ENCODE measurements at regions not wholly inside any gene's neighbourhood (a gene's known extent, or its start where the extent isn't known, plus 50 kb on each side); places are given as distances from the start of the nearest gene placed in this dataset.
"Not testable (repeated sequence)": the region's sequence is repeated elsewhere in the genome, so short reads cannot be mapped to it uniquely, and the experiment has no call there.

DNA sequence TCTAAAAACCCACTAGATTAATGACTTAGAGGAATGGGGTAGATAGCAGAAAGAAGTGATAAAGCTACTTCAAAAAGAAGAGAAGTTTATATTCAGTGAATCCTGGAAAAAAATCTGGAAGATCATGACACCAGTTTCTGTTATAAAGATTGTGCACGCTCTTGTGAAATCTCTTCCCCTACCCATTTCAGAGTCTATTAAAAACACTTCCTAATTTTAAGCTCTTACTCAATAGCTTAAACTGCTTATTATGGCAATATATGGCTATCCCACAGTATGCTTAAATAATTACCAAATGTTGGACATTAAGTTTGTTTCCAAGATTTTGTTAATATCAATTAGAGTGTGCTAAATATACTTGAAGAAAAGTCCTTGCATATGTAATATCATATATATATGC, 585.3 kb upstream of the MAN1A1 start:
- no peak for DNase-seq

DNA sequence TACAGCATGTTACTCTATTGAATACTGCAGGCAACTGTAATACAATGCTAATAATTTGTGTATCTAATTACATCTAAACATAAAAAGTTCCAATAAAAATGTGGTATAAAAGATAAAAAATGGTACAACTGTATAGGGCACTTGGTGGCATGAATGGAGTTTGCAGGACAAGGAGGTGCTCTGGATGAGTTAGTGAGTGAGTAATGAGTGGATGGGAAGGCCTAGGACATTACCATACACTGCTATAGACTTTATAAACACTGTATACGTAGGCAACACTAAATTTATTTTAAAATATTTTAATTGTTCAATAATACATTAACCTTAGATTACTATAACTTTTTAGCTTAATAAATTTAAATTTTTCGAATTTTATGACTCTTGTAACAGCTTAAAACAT, 579.6 kb upstream of the MAN1A1 start:
- no peak for DNase-seq

DNA sequence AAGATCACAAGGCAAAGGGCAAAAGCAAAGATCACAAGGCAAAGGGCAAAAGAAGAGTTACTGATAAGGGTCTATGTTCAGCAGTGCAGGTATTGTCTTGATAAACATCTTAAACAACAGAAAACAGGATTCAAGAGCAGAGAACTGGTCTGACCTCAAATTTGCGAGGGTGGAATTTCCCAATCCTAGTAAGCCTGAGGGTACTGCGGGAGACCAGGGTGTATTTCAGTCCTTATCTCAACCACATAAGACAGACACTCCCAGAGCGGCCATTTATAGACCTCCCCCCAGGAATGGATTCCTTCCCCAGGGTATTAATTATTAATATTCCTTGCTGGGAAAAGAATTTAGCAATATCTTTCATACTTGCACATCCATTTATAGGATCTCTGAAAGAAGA, 575.3 kb upstream of the MAN1A1 start:
- DNase-seq = not testable (repeated sequence)

DNA sequence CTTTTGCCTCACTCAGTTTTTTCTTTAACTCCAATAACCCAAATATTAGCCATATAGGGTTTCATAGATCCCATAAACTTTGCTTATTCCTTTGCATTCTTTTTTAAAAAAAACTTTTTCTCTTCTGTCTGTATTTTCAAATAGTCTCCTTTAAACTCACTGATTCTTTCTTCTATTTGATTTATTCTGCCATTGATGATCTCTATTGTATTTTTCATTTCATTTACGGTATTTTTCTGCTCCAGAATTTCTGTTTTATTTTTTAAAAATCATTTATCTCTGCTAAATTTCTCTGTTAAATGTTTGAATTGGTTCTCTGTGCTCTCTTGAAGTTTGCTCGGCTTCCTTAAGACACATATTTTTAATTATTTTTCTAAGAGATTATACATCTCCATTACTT, 573.3 kb upstream of the MAN1A1 start:
- no peak for DNase-seq

DNA sequence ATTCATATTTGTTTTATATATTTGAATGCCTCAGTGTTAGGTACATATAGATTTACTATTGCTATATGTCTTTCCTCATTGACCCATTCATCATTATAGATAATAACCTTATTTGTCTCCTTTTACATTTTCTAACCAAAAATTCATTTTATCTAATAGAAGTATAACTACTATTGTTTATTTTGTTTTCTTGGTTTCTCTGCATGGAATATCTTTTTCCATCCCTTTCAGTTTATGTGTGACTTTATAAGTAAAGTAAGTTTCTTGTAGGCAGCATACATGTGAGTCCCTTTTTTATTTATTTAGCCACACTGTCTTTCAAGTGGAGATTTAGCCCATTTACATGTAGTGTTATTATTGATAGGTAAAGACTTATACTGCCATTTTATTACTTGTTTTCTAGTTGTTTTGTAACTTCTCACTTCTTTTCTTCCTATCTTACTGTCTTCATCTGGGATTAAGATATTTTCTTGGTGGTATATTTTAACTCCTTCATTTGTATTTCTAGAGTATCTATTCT, 572.0 kb upstream of the MAN1A1 start:
- DNase-seq = no peak

DNA sequence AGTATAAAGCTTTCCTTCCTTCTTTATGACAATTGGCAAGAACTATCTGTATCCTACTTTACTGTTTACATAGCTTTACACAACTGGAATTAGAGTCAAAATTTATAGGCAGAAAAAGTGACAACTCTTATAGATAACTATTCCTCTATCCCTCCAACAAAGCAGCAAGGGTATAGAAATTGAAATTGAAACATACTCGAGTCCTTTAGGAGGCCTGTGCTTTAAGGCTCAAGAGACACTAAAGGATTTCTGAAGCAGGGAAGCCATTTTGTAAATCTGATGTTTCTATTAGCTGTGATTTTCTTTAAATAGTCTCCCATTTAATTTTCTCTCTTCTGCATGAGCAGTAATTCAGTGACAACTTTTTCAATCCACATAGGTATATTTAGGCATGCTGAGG, 567.6 kb upstream of the MAN1A1 start:
- no peak for DNase-seq

DNA sequence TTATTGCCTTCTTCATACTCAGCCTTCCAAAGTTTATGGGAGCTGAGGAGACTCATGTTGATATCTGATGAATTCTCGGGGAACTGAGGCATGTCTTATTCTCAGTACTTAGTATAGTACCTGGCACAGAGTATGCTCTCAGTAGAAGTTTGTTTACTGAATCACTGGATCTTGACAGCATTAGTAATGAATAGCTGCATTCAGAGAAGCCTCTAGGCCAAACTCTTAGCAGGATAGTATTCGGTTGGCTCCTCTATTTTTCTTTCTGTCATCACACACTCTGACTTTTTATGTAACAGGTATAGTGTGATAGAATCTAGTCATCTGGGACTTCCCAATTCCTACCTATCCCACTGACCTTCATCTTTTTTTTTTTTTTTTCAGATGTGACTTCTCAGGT, 566.4 kb upstream of the MAN1A1 start:
- no peak for DNase-seq

DNA sequence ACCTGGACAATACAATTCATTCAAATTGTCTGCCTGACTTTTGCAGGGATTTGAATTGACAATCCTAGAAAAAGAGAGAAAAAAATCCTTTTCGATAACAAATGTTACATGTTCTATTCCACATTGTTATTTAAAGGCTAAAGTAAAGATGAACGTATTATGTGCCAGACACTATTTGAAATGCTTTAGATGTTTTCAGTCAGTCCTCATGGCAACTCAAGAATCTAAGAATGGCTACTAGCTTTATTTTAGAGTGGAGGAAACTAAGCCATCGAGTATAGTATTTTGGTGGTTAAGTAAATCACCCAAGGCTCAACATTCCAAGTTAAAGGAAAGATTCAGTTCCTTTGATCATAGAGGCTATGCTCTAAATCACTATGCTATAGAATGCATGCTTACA, 558.6 kb upstream of the MAN1A1 start:
- DNase-seq = no peak

DNA sequence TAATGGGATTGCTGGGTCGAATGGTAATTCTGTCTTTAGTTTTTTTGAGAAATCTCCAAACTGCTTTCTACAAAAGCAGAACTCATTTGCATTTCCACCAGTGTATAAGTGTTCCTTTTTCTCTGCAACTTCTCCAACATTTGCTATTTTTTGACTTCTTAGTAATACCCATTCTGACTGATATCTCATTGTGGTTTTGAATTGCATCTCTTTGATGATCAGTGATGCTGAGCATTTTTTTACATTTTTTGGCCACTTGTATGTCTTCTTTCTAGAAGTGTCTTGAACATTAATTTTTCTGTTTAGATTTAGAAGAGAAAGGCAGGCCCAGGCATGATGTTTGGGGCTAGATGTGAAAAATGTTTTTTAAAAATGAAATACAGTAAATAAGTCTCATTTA, 553.1 kb upstream of the MAN1A1 start:
- no peak for DNase-seq

DNA sequence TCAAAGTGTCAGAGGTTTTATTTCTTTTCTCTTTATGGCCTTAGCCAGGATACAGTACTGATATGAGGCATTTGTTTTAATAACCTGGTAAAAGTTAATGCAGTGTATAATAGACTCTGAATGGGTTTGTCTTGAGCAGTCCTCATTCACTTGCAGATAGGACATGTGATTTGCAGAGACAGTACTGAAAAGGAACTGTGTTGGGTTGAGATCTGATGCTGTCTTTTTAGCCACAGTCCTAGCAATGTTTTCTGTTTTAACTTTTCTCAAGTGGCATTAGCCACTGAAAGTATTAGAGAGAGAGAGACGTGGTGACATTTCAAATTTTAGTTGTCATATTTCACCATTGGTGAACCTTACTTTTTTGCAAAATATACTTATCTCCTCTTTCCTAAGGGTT, 547.2 kb upstream of the MAN1A1 start:
- DNase-seq = no peak

DNA sequence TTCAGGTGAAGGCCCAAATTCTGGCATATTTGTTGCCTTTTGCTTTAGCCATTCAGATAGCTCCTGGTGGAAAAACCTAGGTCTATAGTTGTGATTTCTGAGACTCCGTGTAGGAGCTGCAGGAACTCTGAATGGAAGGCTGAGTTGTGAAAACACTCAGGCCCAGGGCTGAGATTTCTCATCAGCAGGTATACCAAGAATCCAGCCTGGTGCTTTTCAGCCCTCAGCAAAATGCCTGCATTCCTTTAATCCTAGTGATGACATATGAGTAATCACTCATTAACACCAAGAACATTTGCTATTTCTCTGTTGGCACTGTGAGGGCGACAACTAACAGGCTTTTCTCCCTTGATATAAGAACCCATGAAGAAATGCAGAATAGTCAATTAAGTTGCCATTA, 546.1 kb upstream of the MAN1A1 start:
- no peak for DNase-seq

DNA sequence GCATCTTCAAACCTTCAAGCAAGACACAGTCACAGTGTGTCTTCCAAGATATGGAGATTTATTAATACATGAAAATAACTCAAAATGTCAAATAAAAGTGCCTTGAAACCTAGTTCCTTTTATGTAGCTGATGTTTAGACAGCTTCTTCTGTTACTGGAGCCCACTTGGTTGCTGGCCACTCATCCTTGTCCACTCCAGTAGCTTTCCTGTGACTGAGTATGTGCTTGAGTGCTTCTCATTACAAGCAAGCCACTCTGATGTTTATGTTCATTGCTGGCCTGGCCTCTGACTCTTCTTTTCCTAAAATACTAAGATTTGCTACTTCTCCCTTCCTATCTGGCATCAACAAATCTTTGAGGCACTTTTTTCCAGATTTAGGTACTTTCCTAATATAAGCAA, 545.2 kb upstream of the MAN1A1 start:
- DNase-seq = no peak

DNA sequence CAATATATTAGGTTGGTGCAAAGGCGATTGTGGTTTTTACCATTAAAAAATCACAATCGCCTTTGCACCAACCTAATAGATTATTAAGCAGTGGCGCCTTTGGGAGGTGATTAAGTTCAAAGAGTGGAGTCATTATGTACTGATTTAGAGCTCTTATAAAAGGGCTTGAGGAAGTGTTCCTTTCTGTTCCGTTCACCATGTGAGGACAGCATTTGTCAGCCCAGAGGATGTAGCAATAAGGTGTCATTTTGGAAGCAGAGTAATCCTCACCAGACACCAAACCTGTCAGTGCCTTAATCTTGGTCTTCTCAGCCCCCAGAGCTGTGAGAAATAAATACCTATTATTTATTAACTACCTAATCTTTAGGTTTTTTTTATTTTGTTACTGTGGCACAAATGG, 542.1 kb upstream of the MAN1A1 start:
- no peak for DNase-seq

DNA sequence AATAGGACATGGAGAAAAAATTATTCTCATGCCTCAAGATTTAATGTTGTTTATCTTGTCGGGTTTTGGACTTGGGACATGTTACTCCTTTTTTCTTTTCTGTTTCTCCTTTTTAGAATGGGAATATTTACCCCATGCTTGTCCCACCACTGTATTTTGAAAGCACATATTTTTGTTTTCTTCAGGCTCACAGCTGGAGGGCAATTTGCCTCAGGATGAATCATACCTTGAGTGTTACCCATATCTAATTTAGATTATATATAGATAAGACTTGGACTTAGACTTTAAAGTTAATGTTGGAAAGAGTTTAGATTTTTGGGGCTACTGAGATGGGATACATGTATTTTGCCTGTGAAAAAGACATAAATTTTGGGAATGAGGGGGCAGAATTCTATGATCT, 541.6 kb upstream of the MAN1A1 start:
- no peak for DNase-seq

DNA sequence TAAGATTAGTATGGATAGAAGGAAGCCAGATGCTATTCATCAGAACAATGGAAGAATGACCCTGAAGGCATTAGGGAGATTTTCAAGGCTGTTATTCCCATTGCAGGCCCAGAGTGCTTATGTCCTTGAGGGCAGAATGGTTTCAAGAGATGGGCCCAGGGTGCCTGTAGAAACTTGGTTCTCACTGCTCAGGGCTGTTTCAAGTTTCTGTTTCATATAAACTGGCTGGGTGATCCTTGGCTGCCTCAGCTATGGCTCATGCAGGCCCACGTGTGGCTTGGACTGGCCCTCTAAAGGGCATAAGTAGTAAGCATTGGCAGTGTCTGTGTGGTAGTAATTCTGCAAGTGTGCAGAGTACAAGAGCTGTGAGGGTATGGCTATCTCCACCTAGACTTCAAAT, 540.9 kb upstream of the MAN1A1 start:
- no peak for DNase-seq

DNA sequence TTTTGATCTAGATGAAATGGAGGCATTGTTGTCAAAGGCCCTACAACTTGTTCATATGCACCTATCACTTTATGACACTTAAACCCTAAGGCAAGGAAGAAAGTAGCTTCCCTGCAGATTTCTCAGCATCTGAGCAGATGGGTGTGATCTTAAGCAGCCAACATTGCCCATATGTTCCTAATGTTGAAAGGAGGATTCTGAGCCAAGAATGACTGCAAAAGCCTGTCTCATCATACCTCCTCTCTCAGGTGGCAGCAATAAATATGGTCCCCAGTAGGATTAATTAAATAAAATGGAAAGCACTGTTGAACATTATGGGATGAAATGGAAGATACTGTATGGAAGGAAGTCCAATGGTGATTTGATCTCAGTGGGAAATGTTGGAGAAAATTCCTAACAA, 538.1 kb upstream of the MAN1A1 start:
- no peak for DNase-seq

DNA sequence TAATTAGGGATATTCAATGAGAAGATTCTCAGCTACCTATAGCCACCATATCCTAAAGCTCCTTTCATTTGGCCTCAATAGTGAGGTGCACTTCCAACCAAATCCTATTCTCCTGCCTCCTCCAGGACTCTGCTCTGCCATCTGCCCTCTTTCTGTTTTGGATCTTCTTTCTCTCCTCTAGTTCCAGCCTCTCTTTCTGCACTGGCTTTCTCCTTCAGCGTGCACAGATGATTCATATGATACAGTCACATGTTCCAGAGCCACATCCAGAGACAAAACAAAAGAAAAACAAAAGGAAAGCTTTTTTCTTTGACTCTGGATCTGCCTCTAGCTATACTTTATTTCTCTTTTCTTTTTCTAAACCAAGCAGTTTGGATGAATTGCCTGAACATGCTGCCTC, 531.9 kb upstream of the MAN1A1 start:
- no peak for DNase-seq

DNA sequence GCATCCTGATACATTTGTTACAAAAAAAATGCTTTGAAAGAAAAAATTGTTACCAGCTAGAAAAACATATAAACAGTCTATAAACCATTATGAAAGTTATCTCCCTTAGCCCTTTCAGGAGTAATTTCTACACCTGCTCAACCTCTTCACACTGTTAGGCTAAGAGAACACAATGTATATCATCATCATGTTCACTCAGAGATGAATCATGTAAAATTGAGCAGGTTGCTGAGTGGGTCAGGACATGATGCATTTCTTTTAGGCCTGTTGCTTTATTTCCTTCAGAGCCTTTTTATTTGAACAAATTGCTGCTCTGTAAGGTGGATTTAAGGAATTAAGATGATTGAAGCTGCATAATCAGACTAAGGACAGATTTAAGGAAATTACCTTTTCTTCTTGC, 531.3 kb upstream of the MAN1A1 start:
- no peak for DNase-seq

DNA sequence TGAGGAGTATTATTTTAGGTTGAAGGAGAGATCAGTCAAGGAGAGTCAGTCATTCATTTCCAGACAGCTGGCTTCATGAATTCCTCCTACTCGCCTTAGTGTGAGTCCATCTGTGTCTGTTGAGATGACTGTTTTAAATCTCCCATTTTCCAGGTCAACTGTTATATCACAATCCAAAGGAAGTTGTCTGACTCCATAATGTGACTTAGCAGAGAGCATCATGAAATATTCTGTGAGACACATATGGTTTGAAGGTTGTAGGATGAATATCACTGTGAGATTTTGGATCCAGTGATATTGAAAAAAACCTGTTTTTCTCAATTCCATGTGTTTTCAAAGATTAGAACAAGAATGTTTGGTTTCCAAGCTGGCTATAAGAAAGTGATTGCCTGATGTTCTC, 530.2 kb upstream of the MAN1A1 start:
- DNase-seq = no peak

DNA sequence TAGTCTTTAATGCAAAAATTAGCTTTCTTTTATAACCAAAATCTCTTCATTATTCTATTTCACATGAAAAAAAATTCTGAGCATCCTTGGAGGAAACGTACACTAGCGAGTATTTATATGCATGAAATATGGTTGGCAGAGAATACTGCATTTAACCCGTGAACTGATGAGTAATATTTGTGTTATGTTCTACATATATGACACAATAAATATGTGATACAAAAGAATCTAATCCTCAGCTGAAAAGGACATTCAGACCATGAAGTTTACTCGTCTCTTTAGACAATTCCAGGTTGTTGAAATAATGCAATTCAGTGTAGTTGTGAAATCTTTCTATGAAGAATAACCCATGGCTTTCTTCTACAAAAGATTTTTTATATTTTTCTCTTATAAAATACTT, 524.8 kb upstream of the MAN1A1 start:
- no peak for DNase-seq

DNA sequence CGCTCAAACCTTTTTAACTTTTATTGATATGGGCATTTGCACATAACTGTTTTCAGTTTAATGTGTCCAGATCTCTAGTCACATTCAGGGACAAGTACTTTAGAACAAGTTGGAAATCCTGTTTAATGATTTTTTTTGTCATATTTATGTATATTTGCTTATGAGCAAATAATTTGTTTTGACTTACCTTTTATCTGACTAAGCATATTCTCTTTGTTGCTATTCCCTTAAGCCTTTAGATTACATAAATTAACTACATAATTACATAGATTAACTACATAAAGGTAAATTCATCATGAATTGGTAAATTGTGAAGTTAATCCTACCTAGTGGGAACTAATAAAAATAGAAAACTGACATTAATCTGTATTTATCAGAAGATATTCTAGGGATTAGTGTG, 523.5 kb upstream of the MAN1A1 start:
- DNase-seq = no peak

DNA sequence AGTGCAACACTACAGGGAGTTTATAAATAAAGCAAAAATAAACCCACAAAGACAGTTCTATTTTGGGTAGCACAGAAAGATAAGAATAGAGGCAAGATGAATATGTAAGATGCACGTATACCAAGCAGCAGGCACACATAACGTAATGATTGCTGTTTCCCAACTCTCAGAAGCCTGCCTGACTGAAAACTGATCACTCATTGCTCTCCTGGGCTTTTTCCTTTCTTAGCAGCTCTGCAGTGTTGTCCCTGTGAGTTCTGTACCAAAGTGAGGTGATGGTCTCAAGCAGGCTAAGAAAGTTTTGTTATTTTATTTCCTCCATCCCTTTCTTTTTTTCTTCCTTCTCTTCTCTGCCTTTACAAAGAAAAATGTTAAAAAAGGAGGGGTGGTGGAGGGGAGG, 522.0 kb upstream of the MAN1A1 start:
- DNase-seq = no peak

DNA sequence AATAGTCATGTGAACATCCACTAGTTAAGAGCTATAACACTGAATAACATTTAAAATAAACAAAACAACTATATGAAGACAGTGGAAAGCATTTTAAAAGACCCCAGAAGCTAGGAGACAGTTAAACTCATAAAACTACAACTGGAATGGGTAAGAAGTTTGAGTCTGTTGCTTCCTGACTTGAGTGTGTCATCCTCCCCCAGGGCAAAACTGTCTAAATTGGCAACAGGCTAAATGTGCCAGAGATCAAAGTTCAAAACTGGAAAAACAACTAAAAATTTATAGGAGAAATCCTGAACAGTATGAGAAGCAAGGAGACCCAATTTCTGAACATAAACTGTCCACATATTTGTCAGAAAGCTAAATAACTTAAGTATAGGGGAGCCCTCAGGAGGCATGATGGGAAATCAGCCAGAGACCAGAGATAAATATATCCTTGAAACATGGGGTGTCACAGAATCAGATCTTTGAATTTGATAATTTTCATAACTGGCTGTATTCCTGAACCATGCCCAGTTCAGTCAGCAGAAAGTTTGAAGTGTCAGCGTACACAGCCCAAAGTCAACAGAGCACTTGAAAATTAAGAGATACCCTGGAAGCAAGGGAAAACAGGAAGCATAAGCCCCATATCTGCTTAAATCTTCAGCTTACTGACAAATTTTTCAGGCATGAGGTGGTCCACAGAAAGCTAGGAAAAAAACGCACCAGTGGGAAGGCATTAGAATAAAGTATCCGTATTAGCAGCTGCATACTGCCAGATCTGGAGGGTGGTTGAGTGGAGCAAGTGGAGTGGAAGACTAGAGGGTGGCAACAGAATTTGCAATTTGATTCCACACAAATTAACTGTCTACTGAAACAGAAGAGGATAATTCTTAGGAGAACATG, 516.1 kb upstream of the MAN1A1 start:
- no peak for DNase-seq

DNA sequence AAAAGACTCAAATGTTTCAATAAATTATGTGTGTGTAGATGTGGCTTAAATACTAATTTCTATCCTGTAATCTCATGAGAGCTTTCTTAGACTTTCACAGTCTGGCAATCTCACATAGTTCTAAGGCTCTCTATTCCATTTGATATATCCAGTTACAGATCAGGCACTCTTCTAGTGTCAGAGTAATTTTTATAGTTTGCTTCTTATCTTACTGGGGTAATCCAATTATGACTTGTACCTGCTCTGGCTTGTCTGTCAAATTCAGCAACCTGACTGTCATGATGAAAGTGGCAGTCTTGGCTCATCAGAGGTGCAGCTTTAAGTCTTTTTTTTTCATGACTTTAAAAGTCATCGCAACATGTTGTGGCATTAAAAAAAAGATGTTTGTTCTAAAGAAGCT, 513.2 kb upstream of the MAN1A1 start:
- DNase-seq = no peak

DNA sequence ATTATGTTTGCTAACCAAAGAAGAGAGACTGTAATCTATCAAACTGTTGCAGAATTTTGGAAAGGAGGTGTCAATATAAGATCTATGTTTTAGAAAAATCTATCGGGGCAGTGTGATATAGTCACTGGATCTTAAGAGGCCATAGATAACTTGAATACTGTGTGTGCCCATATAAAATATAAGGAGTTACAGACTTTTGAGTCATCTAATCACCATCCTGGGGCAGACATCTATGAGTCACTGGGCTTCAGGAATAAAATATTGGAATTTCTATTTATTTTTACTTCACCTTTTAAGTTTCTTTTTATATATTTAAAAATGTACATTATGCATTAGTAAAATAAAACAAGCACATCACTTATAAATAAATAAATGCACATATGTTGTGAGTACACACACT, 509.3 kb upstream of the MAN1A1 start:
- no peak for DNase-seq

Data from activated T-cell treated with anti-CD3 and anti-CD28 coated beads, Interleukin-2, amount 50 U/mL, for 1 hour (primary cell).